GM21515 (cell line): ENCODE measurements at regions not wholly inside any gene's neighbourhood (a gene's known extent, or its start where the extent isn't known, plus 50 kb on each side); places are given as distances from the start of the nearest gene placed in this dataset.

ENCODE experiments used
- ATAC-seq: cut with Tn5 transposase; IDR thresholded peaks from one replicate; pipeline ENCODE4 v1.9.1; 2021; ENCODE audit not compliant: unreplicated experiment

DNA sequence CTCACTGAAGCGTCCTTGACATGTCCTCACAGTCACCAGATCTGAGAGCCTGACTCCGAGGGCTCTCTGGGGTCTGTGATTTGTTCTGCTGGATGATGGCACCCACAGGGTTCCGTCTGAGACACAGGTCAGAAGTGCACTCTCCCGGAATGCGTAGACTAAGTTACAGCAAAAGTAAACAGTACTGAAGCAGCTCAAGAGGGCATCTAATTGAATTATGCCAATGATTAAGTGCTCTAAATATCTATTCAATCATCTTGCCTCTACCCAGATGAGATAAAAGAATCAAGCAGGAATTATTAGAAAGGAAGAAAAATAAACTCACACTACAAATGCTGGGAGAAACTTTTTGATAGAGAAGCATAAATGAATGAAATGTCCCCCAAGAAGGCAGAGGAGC, 544.1 kb downstream of the SOX11 start:
- ATAC-seq: no peak

DNA sequence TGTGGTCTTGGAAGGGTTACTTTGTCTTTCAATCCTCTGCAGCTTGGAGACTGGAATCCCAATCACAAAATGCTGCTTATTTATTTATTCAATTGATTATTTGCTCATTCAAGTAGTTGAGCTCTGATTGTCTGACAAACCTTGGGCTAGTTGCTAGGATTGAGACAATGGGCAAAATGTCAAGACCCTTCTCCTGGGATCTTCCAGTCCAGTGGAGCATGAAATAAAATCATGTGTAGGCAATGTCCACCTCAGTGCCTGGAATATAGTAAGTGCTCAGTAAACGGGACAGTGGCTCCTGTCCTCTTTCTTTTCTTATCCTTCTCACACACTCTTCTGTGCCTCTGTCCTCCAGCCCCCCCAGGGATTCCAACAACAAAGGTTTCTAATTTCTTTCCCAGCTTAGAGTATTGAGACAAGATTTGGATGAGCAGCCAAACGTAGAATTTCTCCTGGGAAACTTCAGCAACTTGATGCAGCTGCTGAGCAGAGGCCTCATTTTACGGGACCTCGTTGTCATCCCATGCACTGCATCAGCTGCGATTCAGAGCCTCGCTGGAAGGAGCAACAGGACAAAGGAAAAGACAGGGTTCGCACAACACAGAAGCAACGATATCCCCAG, 545.0 kb downstream of the SOX11 start:
- no peak for ATAC-seq

DNA sequence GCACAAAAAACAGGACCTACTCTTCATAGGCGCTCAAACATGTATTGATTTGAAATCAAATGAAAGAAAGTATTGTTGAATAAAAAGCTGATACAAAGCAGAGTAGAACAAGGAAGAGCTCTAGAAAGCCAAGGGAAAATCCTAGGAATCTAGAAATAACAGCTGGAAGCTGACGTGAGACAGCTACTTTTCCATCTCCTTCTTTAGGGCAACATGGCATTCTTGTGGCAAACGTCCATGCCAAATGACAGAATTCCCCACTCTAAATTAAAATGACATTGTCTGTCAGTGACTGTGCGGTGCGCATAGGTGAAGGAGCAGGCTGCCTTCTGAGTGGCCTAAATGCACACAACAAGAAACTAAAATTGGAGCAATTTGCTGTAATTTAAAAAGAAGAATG, 557.4 kb downstream of the SOX11 start:
- no peak for ATAC-seq

DNA sequence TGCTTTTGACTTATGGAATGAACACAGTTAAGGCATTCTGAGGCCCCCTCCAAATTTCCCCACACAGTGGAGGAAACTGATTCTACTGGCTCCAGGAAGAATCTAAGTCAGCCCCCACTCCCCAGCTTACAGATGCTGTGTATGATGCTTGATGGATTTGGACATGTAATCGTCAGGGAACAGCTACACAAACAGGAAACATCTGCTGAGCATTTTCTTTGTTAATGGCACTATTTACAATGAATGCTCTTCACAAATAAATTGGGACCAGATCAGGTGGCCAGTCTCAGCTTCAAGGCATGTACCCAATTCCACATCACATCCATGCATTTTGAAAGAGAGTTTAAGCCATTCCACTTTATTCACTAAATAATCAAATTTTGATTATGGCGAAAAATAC, 562.3 kb downstream of the SOX11 start:
- no peak for ATAC-seq

DNA sequence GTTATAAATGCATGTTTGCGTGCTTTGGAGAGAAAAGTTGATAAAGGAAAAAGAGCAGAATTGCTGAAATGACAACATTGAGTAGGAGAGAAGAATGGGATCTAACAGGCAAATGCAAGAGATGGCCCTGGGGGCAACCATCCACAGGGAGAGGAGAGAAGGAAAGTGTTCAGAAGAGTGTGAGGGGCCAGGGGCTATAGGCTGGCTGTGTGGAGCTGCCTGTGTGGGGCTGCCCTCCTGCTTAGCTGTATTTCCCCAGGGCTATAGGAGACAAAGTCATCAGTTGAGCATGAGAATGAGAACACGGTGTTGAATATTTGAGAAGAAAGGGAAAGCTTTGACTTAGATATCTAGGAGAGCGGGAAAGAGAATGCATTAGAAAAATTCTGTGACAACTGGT, 572.0 kb downstream of the SOX11 start:
- no peak for ATAC-seq

DNA sequence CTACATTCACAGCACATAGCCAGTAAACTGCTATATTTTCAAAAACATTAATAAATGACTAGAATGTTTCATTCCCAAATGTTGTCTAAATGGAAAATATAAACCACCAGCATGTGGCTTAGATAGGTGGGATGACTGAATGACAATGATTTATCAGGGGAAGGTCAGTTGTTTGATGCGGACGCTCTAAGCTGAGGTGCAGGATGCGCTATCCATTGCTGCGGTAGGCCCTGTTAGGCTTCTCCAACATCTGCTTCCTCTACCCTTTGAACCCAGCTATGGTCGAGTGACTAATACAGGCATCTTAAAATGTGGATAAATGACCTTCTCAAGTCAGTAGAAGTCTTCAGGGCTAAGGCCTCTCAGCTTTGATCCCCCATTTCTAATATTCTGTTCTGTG, 584.2 kb downstream of the CMPK2 start:
- ATAC-seq: no peak

DNA sequence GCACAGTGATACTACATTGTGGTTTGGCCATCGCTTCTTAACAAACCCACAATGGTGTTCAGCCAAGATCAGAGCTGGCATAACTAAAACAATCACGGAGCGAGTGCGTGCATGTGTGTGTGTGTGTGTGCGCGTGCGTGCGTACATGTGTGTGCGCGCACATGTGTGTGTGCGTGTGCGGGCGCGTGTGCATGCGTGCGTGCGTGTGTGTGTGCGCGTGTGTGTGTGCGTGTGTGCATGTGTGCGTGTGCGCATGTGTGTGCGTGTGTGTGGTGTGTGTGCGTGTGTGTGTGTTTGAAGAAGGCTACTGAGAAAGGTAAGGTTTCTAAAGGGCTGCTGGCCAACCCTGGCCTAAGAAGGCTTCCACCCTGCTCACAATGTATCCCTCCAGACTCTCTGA, 582.4 kb downstream of the CMPK2 start:
- no peak for ATAC-seq

DNA sequence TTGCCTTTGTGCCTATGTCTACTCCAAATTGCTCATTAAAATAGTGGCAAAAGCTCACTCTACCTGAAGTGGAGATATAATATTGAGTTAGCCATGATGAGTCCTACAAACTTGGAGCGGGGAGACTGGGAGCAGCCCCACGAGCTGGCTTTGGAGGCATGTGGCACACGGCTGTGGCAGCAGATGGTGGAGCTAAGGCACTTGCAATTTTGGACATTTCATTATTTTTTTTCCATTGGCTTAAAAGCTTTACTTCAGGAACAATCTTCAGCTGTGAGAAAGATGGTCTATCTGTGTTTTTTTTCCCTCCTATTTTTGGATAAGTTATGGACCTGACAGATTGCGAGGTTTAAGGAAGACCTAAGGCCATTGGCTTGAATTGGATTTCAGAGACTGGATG, 578.3 kb downstream of the CMPK2 start:
- ATAC-seq: no peak

DNA sequence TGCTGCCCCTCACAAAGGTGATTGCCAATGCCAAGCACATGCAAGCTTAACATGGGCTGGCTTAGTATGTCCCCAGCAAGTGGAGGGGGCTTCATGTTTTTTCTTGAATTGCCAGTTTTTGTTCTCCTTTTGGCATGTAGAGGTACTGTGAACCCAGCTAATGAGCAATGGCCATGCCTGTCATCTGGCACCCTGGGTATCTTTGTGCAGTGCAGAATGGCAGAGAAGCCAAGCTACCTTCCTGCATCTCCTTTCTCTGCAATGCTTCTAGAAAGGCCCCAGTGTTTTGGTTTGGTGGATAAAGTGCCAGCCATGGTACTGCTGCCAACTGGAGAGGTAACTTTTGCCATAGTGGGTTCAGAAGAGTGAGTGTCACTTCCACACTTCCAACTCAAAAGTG, 576.9 kb downstream of the CMPK2 start:
- no peak for ATAC-seq

DNA sequence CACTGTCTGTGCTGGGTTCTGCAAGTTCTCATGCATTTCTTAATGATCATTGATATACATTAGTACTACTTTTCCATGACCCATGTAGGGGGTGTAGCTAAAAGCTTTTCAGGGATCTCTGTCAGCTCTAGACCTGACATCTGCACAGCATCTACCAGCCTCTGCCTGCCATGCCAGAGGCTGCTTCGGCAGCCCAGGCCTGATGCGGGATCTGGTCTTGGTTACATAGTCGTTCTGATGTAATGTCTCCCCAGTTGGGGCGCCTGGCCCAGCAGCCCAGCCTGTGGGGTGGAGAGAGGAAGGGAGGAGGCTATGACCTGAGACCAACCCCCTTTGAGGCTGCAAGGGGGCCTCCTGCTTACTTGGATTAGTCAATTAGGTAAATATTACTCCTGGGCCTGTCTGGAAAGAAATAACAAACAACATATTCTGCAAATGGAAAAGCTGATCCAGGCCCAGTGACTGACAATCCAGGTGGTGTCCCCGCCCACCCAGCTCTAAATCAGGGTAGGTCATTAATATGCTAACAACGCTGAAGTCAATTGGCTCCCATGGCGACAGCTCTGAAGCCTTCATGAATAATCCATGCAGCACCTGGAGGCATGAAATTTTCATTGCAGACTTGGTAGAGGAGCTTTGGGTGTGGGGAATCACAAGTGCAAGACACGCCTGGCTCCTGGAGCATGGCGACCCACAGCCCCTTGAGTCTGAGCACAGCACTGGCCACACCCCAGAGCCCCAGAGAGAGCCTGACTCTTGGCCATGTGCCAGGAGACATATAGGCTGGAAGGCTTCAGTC, 575.3 kb downstream of the CMPK2 start:
- no peak for ATAC-seq

DNA sequence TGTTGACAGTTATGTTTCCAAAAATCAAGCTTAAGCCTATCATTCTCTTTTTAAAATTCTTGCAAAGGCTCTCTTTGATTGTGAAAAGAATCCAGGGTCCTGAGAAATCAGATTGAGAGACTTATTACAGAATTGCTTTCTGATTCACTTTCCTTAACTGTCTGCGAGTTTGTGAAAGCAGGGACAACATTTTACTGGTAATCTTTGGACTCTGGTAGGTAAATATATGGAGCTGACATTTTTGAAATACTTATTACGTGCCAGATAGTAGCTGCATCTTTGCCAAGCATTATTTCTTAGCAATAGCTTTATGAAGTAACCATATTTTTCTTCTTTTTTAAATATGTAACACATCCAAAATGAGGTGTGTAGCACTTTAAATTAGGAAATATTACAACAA, 570.9 kb downstream of the CMPK2 start:
- no peak for ATAC-seq

DNA sequence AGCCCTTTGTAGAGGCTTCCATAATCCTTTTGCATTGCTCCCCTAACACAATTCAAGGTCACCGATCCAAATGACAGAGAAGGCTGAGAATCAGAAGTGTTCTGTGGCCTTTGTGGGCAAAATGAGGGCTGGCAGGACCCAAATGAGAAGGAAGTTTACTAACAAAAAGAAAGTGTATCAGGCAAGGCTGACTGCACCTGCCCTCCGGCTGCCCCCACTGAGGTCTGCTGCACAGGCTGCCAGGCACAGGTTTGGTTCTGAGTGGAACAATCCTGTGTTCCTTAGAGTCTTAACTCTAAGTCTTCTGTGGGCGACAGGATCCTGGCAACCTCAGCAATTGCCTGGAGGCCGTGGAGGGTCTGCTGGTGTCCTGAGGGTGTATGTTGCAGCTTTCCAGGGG, 568.5 kb downstream of the CMPK2 start:
- ATAC-seq: no peak

DNA sequence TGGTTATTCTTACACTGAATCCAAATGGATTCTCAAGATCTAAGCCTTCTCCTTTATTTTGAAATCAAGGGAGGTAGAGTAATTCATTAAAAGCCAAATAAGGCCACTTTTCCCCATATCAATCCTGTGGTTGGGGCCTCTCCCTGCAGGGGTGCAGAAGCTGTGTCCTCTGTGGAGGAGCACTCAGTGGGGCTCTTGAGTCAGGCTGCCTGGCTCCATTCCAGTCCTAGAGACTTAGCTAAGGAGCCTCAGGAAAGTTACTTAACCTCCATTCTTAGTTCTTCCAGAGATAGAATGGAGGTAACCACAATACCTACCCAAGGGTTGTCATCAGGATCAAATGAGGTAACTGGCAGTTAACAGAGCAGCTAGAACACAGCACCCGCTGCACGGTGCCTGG, 564.3 kb downstream of the CMPK2 start:
- no peak for ATAC-seq

DNA sequence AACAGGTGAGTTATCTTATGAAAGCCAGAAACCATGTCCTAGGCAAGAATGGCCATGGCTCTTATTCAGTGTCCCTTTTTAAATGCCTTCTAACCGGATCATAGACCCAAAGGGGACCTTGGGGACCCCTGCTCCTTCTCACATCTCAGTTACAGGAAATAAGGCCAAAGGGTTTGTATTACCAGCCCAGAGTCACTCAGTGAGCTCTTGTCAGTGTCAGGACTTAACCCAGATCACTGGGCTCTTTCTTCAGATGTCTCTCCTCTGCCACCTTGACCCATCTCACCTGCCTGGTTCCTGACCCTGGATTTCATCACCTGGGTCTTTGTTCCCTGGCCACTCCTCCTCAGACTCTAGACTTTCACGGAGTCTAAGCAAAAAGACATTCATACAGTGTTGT, 556.7 kb downstream of the CMPK2 start:
- no peak for ATAC-seq

DNA sequence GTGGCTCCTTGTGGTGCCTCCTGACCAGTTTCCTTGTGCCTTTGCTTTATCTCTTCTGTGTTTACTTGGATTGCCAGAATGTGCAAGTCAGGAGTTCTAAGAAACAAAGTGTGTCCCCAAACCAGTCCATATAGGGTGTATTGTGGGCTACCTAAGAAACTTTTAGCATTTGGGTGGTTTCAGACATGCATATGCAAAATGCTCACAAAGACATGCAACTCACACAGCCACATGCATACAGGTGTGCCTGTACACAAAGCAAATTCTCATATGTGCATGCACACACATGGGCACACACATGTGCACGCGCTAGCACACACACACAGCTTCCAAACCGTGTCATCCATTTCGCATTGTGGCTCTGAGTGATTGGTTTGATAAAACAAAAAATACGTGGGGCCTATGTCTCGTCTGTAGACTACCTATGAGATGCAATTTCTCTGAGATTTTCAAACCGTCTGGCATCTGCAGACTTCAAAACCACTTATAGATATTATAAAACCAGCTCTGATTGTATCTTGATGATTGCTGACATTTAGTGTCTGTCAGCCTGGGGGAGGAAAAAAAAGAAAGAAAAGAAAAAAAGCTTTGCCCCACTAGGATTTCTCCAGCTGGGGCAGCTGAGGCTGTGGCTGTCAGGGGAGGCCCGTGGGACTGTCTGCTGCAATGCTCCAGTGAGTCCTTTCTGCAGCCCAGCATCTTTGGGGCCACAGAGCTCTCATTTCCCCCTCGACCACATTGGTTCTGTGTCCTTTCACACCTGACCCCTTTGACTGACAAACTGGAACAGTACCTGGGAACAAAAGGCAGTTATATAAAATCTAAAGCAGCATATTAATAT, 556.1 kb downstream of the CMPK2 start:
- peak; percentile 94 for ATAC-seq

DNA sequence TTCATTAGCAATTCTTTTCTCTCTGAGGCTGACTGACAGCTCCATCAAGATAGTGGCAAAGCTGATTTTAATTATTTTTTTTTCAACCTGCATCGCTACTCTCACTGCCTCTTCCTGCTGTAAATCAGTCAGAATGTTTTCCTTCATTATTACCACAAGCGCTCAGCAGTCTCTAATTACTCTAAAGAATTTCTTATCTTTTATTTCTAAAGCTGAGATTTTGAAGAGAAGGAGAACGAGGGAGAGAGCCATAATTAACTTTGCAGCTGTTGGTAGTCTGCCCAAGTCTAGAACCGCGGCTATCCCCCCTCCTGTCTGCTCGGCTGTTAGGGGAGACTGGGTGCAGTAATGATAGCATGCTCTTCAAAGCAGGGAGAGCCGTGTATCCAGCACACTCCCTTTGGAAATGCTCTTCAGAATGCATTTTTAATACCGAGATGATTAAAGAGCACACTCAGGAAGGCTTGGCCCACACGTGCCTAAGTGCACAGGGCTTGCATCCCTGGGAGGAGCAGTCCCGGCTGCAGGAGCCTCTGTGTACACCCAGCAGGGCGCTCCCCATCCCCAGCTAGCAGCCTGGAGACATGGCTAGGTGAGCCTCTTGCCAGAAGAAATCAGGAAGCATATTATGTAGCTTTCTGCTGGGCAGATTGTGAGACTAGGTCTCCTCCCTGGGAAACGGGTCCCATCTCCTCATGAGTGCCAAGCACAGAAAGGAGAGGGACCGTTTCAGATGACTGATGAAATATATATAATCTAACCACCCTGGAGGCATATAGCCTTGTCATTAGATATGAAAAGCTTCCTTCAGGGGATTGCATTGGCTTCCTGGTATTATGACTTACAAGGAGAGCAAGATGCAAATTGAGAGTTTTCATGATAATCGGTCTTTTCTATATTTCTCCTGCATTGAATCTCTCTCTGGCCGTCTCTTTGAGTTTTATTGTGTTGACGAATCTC, 555.2 kb downstream of the CMPK2 start:
- peak; percentile 38 for ATAC-seq

DNA sequence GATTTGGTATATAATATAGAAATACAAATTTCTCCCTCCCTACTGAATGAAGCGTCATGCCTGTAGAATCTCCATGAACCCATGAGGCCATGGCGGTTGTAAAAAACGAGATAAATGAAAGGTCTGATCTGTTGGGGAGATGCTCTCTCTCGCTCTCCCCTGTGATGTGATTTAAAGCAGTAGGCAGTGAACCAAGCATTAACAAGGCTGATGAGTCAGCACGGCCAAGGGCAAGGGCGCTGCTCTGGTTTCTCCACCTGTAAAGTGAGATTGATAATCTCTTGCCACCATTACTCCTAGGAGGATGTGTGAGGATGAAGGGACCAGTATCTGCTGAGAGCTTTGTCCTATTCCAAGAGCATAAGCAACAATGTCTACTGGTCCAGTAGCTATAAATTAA, 553.3 kb downstream of the CMPK2 start:
- ATAC-seq: no peak

DNA sequence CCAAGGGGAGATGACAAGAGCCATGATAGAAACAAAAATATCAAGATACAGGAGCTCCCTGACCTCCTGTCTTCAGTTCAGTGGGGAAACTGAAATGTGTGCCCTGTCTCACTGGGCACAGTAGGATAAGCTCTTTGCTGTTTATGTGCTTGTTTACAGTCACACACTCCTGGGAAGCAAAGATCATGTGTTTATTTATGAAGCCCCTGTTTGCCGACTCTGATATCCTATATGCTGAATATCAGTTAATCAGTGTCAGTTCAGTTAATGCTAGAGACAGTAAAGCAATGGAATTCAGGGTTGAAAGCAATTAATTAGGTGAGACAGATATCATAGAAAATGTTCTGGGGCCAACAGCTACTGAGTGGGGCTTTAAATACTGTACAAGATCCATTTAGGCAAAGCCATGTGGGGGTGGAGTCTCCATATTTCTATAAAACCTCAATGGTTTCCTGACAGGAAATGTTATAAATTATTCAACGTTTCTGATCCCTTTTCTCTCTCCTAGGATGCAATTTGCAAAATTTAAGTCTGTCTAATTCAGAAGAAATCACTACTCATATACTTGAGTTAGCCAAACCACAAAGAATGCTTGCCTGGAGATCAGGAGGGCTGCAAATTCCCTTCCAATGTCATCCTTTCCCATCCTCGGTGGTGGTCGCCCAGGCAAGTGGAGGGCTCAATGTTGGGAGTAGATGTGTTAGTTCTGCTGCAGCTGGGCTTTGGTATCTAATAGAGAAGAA, 551.3 kb downstream of the CMPK2 start:
- ATAC-seq: no peak

DNA sequence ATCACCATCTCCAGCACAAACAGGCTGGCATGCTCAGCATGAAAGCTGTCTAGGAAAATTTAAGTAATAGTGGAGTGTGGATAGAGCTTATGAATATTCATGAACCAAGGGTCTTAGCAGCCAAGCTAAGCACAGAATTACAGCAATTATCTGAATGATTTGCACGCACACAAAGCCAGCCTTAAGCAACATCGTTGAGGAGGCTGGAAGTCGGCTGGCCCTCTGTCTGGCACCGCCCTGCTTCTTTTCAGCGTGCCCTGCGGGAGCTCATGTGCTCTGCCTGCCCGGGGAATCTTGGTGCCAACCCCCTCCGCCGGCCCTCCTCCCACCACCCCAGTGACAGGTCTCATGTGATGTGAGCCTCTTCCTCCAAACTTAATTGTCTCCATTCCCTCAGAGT, 540.1 kb downstream of the CMPK2 start:
- ATAC-seq: no peak

DNA sequence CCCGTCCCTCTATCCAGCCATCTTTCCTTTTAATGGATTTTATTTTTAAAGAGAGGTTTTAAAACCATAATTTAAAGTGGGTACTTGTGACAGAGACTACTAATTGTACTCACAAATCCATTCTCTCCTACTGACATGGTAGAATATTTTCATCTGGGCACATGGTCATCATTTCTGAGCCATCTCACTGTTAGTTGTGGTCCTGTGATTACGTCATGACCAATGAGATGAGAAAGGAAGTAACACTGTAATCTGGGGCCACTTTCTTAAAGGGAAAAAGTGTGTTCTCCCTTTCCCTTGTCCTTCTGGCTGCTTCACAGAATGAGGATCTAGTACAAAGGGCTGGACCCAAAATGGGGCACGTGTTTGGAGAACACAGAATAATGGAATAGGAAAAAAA, 538.7 kb downstream of the CMPK2 start:
- no peak for ATAC-seq
